ENCODE measurements at regions not wholly inside any gene's neighbourhood (a gene's known extent, or its start where the extent isn't known, plus 50 kb on each side); places are given as distances from the start of the nearest gene placed in this dataset.

GRCh38 chr13:109412283-109412901 is 374.0 kb downstream of the IRS2 start:
- TF ChIP-seq CTCF (IDR thresholded peaks at IDR 0.05; ENCODE audit: borderline replicate concordance, extremely low read depth, low read length, poor library complexity, severe bottlenecking) (no peak), EZH2 (IDR thresholded peaks at IDR 0.05; ENCODE audit: borderline replicate concordance, low read depth, low read length, severe bottlenecking) (no peak)

All from DND-41 (cell line).